ENCODE measurements at regions not wholly inside any gene's neighbourhood (a gene's known extent, or its start where the extent isn't known, plus 50 kb on each side); places are given as distances from the start of the nearest gene placed in this dataset.

GRCh38 chr16:61179561-61179960, 856.7 kb downstream of the CDH8 start:
- Histone ChIP-seq H3F3A (ENCODE audit: control insufficient read depth, insufficient read depth) (no peaks in the 10 kb centered on the region), H3K36me3 (ENCODE audit: control insufficient read depth, low read length) (no peaks in the 10 kb centered on the region), H3K4me1 (ENCODE audit: control insufficient read depth, low read length) (no peaks in the 10 kb centered on the region), H3K9me3 (ENCODE audit: control insufficient read depth, insufficient read depth, low read length) (no peaks in the 10 kb centered on the region), H3K27ac (ENCODE audit: low read depth, low read length) (no peak overlapping the region), H3K4me2 (ENCODE audit: low read length) (no peak overlapping the region), H3K79me2 (ENCODE audit: control insufficient read depth, low read length) (no peaks in the 10 kb centered on the region), H3K27me3 (ENCODE audit: control insufficient read depth, low read length) (no peaks in the 10 kb centered on the region), H4K20me1 (ENCODE audit: control insufficient read depth, insufficient read depth, low read depth, low read length) (no peaks in the 10 kb centered on the region), H3K4me3 (ENCODE audit: low read length) (no peak overlapping the region), H3K9me2 (replicated peaks; ENCODE audit: control insufficient read depth, low read length) (no peaks in the 10 kb centered on the region)
- TF ChIP-seq EZH2phosphoT487 (IDR thresholded peaks at IDR 0.05; ENCODE audit: borderline replicate concordance, low read length) (no peak), CTCF (IDR thresholded peaks at IDR 0.05; ENCODE audit: low read depth, low read length, poor library complexity, severe bottlenecking) (no peak)

- Histone ChIP-seq H4K20me1 (ENCODE audit: control insufficient read depth, insufficient read depth, low read depth, low read length) (no peaks in the 10 kb centered on the region), H3K4me2 (ENCODE audit: low read length) (no peak overlapping the region), H3K79me2 (ENCODE audit: control insufficient read depth, low read length) (no peaks in the 10 kb centered on the region), H3K36me3 (ENCODE audit: control insufficient read depth, low read length) (no peaks in the 10 kb centered on the region), H3K27me3 (ENCODE audit: control insufficient read depth, low read length) (no peaks in the 10 kb centered on the region), H3K27ac (ENCODE audit: low read depth, low read length) (no peak overlapping the region), H3F3A (ENCODE audit: control insufficient read depth, insufficient read depth) (no peaks in the 10 kb centered on the region), H3K4me1 (ENCODE audit: control insufficient read depth, low read length) (no peaks in the 10 kb centered on the region), H3K9me2 (replicated peaks; ENCODE audit: control insufficient read depth, low read length) (no peaks in the 10 kb centered on the region), H3K4me3 (ENCODE audit: low read length) (no peak overlapping the region), H3K9me3 (ENCODE audit: control insufficient read depth, insufficient read depth, low read length) (no peaks in the 10 kb centered on the region; the same call in 1 of the 2 replicates)
- TF ChIP-seq EZH2phosphoT487 (IDR thresholded peaks at IDR 0.05; ENCODE audit: borderline replicate concordance, low read length) (no peak), CTCF (IDR thresholded peaks at IDR 0.05; ENCODE audit: low read depth, low read length, poor library complexity, severe bottlenecking) (no peak)
These were observed 870.4 kb downstream of the CDH8 start for GRCh38 chr16:61165797-61166196.

GRCh38 chr16:61150351-61150750, 885.9 kb downstream of the CDH8 start:
- H3K9me3 ChIP-seq (ENCODE audit: control insufficient read depth, insufficient read depth, low read length) = no peaks in the 10 kb centered on the region
- H3K79me2 ChIP-seq (ENCODE audit: control insufficient read depth, low read length) = no peaks in the 10 kb centered on the region
- no peaks in the 10 kb centered on the region for H3K9me2 ChIP-seq (replicated peaks; ENCODE audit: control insufficient read depth, low read length)
- H3K27me3 ChIP-seq (ENCODE audit: control insufficient read depth, low read length) = no peaks in the 10 kb centered on the region
- H3F3A ChIP-seq (ENCODE audit: control insufficient read depth, insufficient read depth) = no peaks in the 10 kb centered on the region
- TF ChIP-seq EZH2phosphoT487 (IDR thresholded peaks at IDR 0.05; ENCODE audit: borderline replicate concordance, low read length) = no peak
- no peak for TF ChIP-seq CTCF (IDR thresholded peaks at IDR 0.05; ENCODE audit: low read depth, low read length, poor library complexity, severe bottlenecking)
- H3K4me1 ChIP-seq (ENCODE audit: control insufficient read depth, low read length) = no peaks in the 10 kb centered on the region
- H4K20me1 ChIP-seq (ENCODE audit: control insufficient read depth, insufficient read depth, low read depth, low read length) = no peaks in the 10 kb centered on the region
- H3K4me3 ChIP-seq (ENCODE audit: low read length) = no peak overlapping the region
- no peaks in the 10 kb centered on the region for H3K36me3 ChIP-seq (ENCODE audit: control insufficient read depth, low read length)
- no peak overlapping the region for H3K4me2 ChIP-seq (ENCODE audit: low read length)
- H3K27ac ChIP-seq (ENCODE audit: low read depth, low read length) = no peak overlapping the region

- no peak overlapping the region for H3K4me3 ChIP-seq (ENCODE audit: low read length)
- H3K4me1 ChIP-seq (ENCODE audit: control insufficient read depth, low read length) = no peaks in the 10 kb centered on the region
- H3K79me2 ChIP-seq (ENCODE audit: control insufficient read depth, low read length) = no peaks in the 10 kb centered on the region
- no peaks in the 10 kb centered on the region for H4K20me1 ChIP-seq (ENCODE audit: control insufficient read depth, insufficient read depth, low read depth, low read length)
- H3K4me2 ChIP-seq (ENCODE audit: low read length) = no peak overlapping the region
- H3K9me3 ChIP-seq (ENCODE audit: control insufficient read depth, insufficient read depth, low read length) = no peaks in the 10 kb centered on the region
- no peaks in the 10 kb centered on the region for H3K9me2 ChIP-seq (replicated peaks; ENCODE audit: control insufficient read depth, low read length)
- no peak overlapping the region for H3K27ac ChIP-seq (ENCODE audit: low read depth, low read length)
- H3F3A ChIP-seq (ENCODE audit: control insufficient read depth, insufficient read depth) = no peaks in the 10 kb centered on the region
- TF ChIP-seq CTCF (IDR thresholded peaks at IDR 0.05; ENCODE audit: low read depth, low read length, poor library complexity, severe bottlenecking) = no peak
- no peaks in the 10 kb centered on the region for H3K27me3 ChIP-seq (ENCODE audit: control insufficient read depth, low read length)
- no peaks in the 10 kb centered on the region for H3K36me3 ChIP-seq (ENCODE audit: control insufficient read depth, low read length)
These were observed 886.5 kb downstream of the CDH8 start for GRCh38 chr16:61149709-61150108.

Measured in DOHH2 (cell line).